Neuron (in vitro differentiated cells): ENCODE measurements at regions not wholly inside any gene's neighbourhood (a gene's known extent, or its start where the extent isn't known, plus 50 kb on each side); places are given as distances from the start of the nearest gene placed in this dataset.

ENCODE experiments used
- H2AFZ ChIP-seq: one replicate; pipeline ENCODE4 v1.6.1; 2013; ENCODE audit warnings: low read depth, mild to moderate bottlenecking, inconsistent platforms, low read length, moderate library complexity
- H3K27me3 ChIP-seq: one replicate; pipeline ENCODE4 v1.6.1; 2013; ENCODE audit warnings: low read length; ENCODE audit not compliant: insufficient read depth
- H3K36me3 ChIP-seq: one replicate; pipeline ENCODE4 v1.6.1; 2013; ENCODE audit warnings: low read length; ENCODE audit not compliant: insufficient read depth
- H3K4me1 ChIP-seq: one replicate; pipeline ENCODE4 v1.6.1; 2013; ENCODE audit warnings: low read length; ENCODE audit not compliant: insufficient read depth
- H3K4me3 ChIP-seq: 2 replicates; pipeline ENCODE4 v1.5.1; 2013; ENCODE audit warnings: mild to moderate bottlenecking, low read length, moderate library complexity
- H3K9me3 ChIP-seq: one replicate; pipeline ENCODE4 v1.6.1; 2013; ENCODE audit warnings: low read length

DNA sequence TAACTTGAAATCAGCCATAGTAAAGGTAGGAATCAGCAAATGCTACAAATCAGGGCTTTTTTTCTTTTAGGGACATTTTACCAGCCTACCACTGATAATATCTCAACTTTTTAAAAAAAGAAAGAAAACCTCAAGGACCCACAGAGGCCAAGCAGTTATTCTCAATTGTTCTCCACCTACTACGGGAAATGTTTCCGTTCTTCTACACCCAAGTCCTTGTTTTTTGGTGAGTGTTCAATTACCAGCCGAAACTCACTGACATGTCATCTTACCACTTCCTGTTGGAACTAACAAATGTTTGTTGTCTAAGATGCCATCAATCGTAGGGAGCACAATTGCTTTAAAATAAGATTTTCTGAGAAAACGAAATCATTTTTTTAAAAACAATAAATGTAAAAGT, 50.2 kb upstream of the CDK1 start:
- Histone ChIP-seq H2AFZ (no peak overlapping the region), H3K4me1 (no peaks in the 10 kb centered on the region), H3K27me3 (no peaks in the 10 kb centered on the region), H3K4me3 (no peak overlapping the region), H3K9me3 (no peaks in the 10 kb centered on the region), H3K36me3 (no peaks in the 10 kb centered on the region)

DNA sequence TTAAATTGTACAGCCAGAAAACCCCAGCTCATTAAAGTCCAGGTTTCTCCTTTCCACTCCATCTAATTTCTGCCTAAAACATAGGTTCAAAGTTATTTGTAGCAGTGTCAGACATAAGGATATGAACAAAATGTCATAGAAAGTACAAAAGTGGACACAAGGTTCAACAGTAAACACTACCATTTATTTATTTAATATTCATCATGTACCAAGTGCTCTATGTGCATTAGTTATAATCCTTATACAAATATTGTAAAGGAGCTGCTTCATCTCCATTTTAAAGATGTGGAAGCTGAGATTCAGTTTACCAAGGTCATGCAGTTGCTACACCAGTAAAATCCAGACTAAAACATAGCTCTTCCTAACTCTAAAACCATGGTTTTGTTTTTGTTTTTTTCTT, 52.0 kb upstream of the CDK1 start:
- Histone ChIP-seq H3K9me3 (no peaks in the 10 kb centered on the region), H2AFZ (no peak overlapping the region), H3K4me3 (no peak overlapping the region), H3K36me3 (no peaks in the 10 kb centered on the region), H3K27me3 (no peaks in the 10 kb centered on the region), H3K4me1 (no peaks in the 10 kb centered on the region)

DNA sequence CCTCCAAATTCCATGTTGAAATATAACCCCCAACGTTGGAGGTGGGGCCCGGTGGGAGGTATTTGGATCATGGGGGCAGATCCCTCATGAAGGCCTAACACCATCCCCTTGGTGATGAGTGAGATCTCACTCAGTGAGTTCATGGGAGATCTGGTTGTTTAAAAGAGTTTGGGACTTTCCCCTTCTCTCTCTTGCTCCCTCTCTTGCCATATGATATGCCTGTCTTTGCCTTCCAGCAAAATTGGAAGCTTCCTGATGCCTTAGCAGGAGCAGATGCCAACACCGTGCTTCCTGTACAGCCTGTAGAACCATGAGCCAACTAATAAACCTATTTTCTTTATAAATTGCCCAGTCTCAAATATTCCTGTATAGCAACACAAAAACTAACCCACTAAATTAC, 55.7 kb upstream of the CDK1 start:
- Histone ChIP-seq H2AFZ (no peak overlapping the region), H3K4me1 (no peaks in the 10 kb centered on the region), H3K9me3 (no peaks in the 10 kb centered on the region), H3K27me3 (no peaks in the 10 kb centered on the region), H3K36me3 (no peaks in the 10 kb centered on the region), H3K4me3 (no peak overlapping the region)

DNA sequence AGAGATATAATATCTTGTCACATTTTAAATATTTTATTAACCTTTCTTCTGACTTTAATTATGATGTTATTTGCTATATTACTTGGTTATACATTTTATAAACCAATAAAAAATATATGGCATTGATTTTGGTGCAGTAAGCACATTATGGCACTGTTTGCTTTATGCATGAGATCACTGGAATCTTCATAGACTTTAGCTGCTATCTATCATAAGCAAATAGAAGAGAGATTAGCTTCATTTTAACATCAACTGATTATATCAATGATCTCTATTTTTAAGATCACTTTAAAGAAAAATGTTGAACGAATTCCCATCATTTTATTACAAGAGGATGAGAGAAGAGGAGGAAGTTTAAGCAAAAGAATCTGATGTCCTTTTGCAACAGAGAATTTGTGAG, 58.6 kb upstream of the CDK1 start:
- H3K36me3 ChIP-seq, result no peaks in the 10 kb centered on the region
- H2AFZ ChIP-seq, result no peak overlapping the region
- H3K4me1 ChIP-seq, result no peaks in the 10 kb centered on the region
- no peaks in the 10 kb centered on the region for H3K27me3 ChIP-seq
- H3K4me3 ChIP-seq, result no peak overlapping the region
- no peaks in the 10 kb centered on the region for H3K9me3 ChIP-seq

DNA sequence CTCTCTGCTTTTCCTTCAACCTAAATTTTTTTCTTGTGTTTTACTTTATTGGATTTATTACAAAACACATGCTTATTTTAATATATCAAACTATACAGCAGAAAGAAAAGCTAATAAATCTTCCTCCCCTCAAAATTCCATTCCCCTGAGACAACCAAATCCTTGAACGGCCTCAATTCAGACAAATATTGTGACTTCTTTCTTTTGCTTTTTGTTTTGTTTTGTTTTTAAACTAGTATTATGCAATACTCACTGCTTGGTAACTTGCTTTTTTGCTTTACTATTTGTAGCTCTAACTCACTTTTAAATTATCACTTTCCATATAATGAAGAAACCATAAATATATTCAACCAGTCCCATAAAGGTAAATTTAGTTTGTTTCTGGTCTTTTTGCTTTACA, 59.4 kb upstream of the CDK1 start:
- no peak overlapping the region for H3K4me3 ChIP-seq
- no peaks in the 10 kb centered on the region for H3K9me3 ChIP-seq
- H2AFZ ChIP-seq, result no peak overlapping the region
- H3K36me3 ChIP-seq, result no peaks in the 10 kb centered on the region
- no peaks in the 10 kb centered on the region for H3K27me3 ChIP-seq
- no peaks in the 10 kb centered on the region for H3K4me1 ChIP-seq

DNA sequence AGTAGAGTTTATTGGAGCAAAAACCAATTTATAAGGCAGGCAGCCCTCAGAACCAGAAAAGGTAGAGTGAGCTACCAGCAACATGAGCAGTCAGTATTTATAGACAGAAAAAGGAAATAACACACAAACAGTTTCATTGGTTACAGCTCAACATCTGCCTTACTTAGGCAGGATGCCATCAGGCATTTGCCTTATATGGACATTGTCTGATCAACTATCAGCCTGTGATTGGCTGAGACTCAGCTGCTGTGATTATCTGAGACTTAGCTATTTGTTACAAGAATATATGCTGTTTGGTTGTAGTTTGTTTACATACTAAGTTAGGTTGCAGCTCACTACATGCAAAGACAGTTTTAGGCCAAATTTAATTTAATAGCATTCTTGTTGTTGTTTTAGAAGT, 60.4 kb upstream of the CDK1 start:
- Histone ChIP-seq H2AFZ (no peak overlapping the region), H3K4me1 (no peaks in the 10 kb centered on the region), H3K4me3 (no peak overlapping the region), H3K9me3 (no peaks in the 10 kb centered on the region), H3K36me3 (no peaks in the 10 kb centered on the region), H3K27me3 (no peaks in the 10 kb centered on the region)

DNA sequence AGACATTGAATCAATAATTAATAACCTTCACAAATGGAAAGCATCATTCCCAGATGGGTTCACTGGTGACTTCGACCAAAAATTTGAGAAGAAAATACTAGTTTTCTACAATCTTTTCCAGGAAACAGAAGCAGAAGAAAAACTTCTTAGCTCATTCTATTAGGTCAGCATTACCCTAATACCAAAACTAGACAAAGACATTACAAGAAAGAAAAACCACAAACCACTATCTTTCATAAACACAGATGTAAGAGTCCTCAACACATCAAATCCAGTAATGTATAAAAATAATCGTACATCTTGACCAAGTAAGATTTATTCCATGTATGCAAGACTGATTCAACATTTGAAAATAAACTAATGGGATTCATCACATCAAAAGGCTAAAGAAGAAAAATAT, 64.0 kb upstream of the CDK1 start:
- Histone ChIP-seq H3K4me3 (no peak overlapping the region), H3K4me1 (peaks cover 6% of the 10 kb centered on the region), H3K9me3 (no peaks in the 10 kb centered on the region), H3K36me3 (no peaks in the 10 kb centered on the region), H3K27me3 (no peaks in the 10 kb centered on the region), H2AFZ (no peak overlapping the region)

DNA sequence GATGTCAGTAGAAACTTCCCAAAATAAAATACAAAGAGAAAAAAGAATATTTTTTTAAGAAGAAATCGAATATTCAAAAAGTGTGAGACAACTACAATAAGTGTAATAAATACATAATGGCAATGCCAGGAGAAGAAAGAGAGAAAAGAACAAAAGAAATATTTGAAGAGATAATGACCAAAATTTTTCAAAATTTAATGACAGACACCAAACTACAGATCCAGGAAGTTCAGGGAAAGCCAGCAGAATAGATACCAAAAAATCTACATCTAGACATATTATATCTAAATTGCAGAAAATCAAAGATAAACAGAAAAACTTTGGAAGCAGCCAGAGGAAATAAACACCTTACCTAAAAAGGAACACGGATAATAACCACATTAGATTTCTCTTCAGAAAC, 66.8 kb upstream of the CDK1 start:
- Histone ChIP-seq H3K9me3 (no peaks in the 10 kb centered on the region), H2AFZ (no peak overlapping the region), H3K4me3 (no peak overlapping the region), H3K36me3 (no peaks in the 10 kb centered on the region), H3K27me3 (no peaks in the 10 kb centered on the region), H3K4me1 (peaks cover 6% of the 10 kb centered on the region)

DNA sequence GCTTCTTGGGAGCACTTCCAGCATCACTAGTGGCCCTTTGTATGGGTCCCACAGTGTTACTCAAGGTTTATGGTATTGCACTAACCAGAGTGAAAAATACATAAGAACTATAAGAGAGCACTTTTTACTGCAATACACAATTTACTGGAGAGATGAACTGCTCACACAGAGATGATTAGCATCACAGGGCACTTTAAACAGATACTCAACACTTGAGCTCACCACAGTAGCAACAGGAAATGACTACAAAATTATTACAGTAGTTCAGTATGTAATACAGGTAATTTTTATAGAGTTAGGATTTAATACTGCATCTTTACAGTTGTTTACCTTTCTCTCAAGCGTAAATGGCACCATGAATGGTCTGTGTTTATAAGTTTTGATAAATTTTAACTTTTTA, 68.2 kb upstream of the CDK1 start:
- no peak overlapping the region for H3K4me3 ChIP-seq
- H3K36me3 ChIP-seq, result no peaks in the 10 kb centered on the region
- H3K4me1 ChIP-seq, result peaks cover 11% of the 10 kb centered on the region
- no peaks in the 10 kb centered on the region for H3K27me3 ChIP-seq
- H2AFZ ChIP-seq, result no peak overlapping the region
- peaks cover 2% of the 10 kb centered on the region for H3K9me3 ChIP-seq

DNA sequence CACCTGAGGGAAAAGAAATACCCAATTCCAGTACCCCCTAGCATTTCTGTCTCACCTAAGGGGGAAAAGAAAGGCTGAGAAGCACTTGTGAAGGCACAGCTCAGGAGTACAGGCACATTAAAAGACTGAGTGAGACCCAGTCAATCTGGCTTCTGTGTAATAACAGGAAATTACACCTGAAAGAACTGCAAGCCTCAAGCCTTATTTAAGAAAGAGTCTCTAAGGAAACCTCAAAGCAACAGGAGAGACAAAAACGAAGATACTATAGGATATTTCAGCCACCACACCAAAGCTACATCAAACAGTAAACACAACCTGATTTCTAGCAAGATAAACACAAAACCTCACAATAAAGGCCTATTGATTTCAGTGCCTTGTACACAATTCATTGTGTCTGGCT, 69.6 kb upstream of the CDK1 start:
- no peak overlapping the region for H3K4me3 ChIP-seq
- H3K4me1 ChIP-seq, result peaks cover 23% of the 10 kb centered on the region
- no peaks in the 10 kb centered on the region for H3K27me3 ChIP-seq
- H2AFZ ChIP-seq, result no peak overlapping the region
- H3K36me3 ChIP-seq, result no peaks in the 10 kb centered on the region
- H3K9me3 ChIP-seq, result peaks cover 2% of the 10 kb centered on the region

DNA sequence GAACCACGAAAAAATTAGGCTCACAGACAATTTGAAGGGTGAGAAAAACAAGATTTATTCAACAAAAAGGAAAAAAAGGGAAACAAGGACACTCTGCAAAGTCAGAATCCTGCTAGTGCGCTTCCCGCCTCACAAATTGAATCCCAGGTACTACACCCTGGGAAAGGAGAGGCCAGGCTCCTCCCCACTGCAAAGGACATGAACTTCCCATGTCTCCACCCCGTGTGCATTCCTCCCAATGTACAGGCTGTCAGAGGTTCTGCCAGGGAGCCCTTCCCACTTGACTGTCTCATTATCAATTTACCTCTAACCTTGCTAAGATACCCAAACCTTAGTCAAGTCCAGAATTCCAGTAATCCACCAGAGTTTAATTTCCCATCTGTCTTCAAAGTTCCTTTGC, 70.4 kb upstream of the CDK1 start:
- Histone ChIP-seq H3K4me3 (no peak overlapping the region), H3K27me3 (no peaks in the 10 kb centered on the region), H3K4me1 (peaks cover 25% of the 10 kb centered on the region), H3K9me3 (peaks cover 2% of the 10 kb centered on the region), H2AFZ (no peak overlapping the region), H3K36me3 (no peaks in the 10 kb centered on the region)

DNA sequence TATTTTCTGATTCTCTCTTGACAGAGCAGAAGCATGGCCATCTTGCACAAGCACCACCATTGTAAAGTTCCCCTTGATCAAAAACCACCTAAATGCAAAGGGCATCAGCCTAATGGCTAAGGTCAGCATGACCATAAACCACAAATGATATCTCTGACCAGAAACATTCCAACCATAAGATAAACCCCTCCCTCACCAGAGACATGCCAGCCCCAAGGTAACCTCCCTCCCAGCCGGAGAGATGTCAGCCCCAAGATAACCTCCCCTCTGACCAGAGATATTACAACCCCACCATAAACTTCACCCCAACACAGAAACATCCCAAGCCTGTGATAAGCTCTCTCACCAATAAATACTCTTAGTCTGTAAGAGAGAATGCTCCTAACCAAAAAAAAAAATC, 72.1 kb upstream of the CDK1 start:
- Histone ChIP-seq H3K36me3 (no peaks in the 10 kb centered on the region), H3K4me1 (peaks cover 25% of the 10 kb centered on the region), H2AFZ (no peak overlapping the region), H3K9me3 (peaks cover 2% of the 10 kb centered on the region), H3K27me3 (no peaks in the 10 kb centered on the region), H3K4me3 (no peak overlapping the region)

DNA sequence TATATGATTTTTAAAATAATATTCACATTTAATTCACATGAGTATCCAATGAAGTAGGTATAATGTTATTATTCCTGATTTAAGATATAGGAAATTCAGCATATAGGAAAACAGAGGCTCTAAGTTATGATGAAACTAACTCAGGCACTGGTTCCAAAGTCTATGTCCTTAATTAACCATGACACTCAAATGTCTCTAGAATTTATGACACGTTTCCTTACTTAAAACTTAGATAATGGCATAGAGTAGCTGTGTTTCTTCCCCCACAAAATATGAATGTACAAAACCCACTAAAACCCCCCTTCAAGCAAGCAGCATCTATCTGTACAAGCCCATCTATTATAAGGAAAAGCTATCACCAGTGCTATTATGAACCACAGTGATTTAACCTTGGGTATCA, 72.9 kb upstream of the CDK1 start:
- no peaks in the 10 kb centered on the region for H3K36me3 ChIP-seq
- no peaks in the 10 kb centered on the region for H3K27me3 ChIP-seq
- peaks cover 20% of the 10 kb centered on the region for H3K4me1 ChIP-seq
- no peak overlapping the region for H3K4me3 ChIP-seq
- H2AFZ ChIP-seq, result no peak overlapping the region
- peaks cover 2% of the 10 kb centered on the region for H3K9me3 ChIP-seq

DNA sequence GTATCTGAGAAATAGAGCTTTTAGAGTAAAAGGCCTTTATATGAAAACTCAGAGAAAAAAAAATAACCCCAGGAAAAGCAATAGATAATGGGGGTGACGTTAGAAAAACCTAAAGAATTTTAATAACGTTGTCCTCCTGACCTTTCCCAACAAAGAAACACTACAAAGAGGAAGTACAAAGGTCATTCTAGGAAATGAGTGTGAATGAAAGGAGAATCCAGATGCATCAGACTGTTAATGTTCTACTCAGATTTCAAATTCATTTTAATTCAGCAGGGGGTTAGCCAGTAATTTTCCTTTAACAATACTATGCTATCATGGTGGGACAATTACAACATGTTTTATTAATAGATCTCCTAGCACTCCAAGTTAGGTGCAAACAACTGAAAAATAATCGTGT, 73.8 kb upstream of the CDK1 start:
- Histone ChIP-seq H3K4me3 (no peak overlapping the region), H3K36me3 (no peaks in the 10 kb centered on the region), H3K27me3 (no peaks in the 10 kb centered on the region), H3K9me3 (peaks cover 2% of the 10 kb centered on the region), H2AFZ (no peak overlapping the region), H3K4me1 (peaks cover 20% of the 10 kb centered on the region)
